ENCODE measurements at regions not wholly inside any gene's neighbourhood (a gene's known extent, or its start where the extent isn't known, plus 50 kb on each side); places are given as distances from the start of the nearest gene placed in this dataset.

- H3K27ac Mint-ChIP-seq = peak overlapping the region in 1 of 3 experiments; percentile 63; a peak in 1 of 7 replicates
- no peaks in the 10 kb centered on the region for H3K79me1 ChIP-seq (ENCODE audit: insufficient read depth, low read depth, low read length, poor library complexity, severe bottlenecking)
- no peak overlapping the region for H2AFZ ChIP-seq (ENCODE audit: low read length)
- no peaks in the 10 kb centered on the region for H3K9me3 ChIP-seq (ENCODE audit: control insufficient read depth, low read depth, low read length)
- H2BK20ac ChIP-seq (ENCODE audit: low read depth, low read length, poor library complexity, severe bottlenecking) = no peak overlapping the region
- no peak overlapping the region for H2BK120ac ChIP-seq (ENCODE audit: low read depth, low read length, poor library complexity, severe bottlenecking)
- no peak overlapping the region for H2BK5ac ChIP-seq (ENCODE audit: insufficient read length, low read length)
- peaks cover 37 to 45% of the 10 kb centered on the region in 2 experiments for H3K4me1 Mint-ChIP-seq
- H3K9ac ChIP-seq (ENCODE audit: extremely low read depth, insufficient read length, low read length) = no peak overlapping the region
- no peaks in the 10 kb centered on the region for H4K20me1 ChIP-seq (ENCODE audit: control insufficient read depth, insufficient read depth, insufficient read length)
- H3K79me2 ChIP-seq (ENCODE audit: insufficient read depth, low read length) = no peaks in the 10 kb centered on the region
- no peak overlapping the region for H3K23ac ChIP-seq (ENCODE audit: insufficient read length, low read depth, low read length)
- H2BK15ac ChIP-seq (ENCODE audit: low read depth, low read length) = no peak overlapping the region
- no peak overlapping the region for H3K18ac ChIP-seq (ENCODE audit: insufficient read length, low read depth, low read length)
- no peak overlapping the region for H4K8ac ChIP-seq (replicated peaks; ENCODE audit: insufficient read length, low read depth, low read length)
- no peak overlapping the region for H4K5ac ChIP-seq (ENCODE audit: insufficient read length, low read depth, low read length)
- no peak for TF ChIP-seq CTCF (conservative IDR thresholded peaks at IDR 0.05)
- no peak overlapping the region for H3K27ac ChIP-seq (ENCODE audit: insufficient read length, low read depth, low read length)
- H3K4me3 Mint-ChIP-seq = no peak overlapping the region
- no peak overlapping the region for H3K4me2 ChIP-seq (ENCODE audit: insufficient read depth, insufficient read length, low read length)
- no peak overlapping the region for H2AK5ac ChIP-seq (ENCODE audit: insufficient read length, low read length)
- no peaks in the 10 kb centered on the region for H3K36me3 Mint-ChIP-seq (ENCODE audit: insufficient read depth in 1 of 3, low read depth in 3 of 3)
- H3K23me2 ChIP-seq (ENCODE audit: insufficient read length, low read depth, low read length, poor library complexity, severe bottlenecking) = no peaks in the 10 kb centered on the region
- no CpG with 5 or more reads among the region's 4 CpGs for whole genome bisulfite sequencing (ENCODE audit: extremely low coverage, insufficient read length, low lambda C conversion rate)
- H3T11ph ChIP-seq (ENCODE audit: low read length) = no peak overlapping the region
- no peak overlapping the region for H4K91ac ChIP-seq (ENCODE audit: insufficient read length, low read depth, low read length)
- no peak overlapping the region for H3K56ac ChIP-seq (ENCODE audit: insufficient read length, low read depth, low read length)
- no peaks in the 10 kb centered on the region for H3K9me3 Mint-ChIP-seq
- H3K4ac ChIP-seq (ENCODE audit: low read depth, low read length) = no peak overlapping the region
- DNase-seq = no peak
- H3K27me3 Mint-ChIP-seq (ENCODE audit: low read depth) = peaks cover 8% of the 10 kb centered on the region
- no peak overlapping the region for H3K14ac ChIP-seq (ENCODE audit: insufficient read depth, low read length)
- H2BK12ac ChIP-seq (ENCODE audit: insufficient read length, low read depth, low read length) = no peak overlapping the region
- H3K4me1 ChIP-seq (ENCODE audit: insufficient read depth, low read length) = no peaks in the 10 kb centered on the region; the same call in 1 of the 2 replicates
- H3K27me3 ChIP-seq (ENCODE audit: insufficient read depth, low read length) = no peaks in the 10 kb centered on the region
Observed at GRCh38 chr17:34832376-34832775, 128.9 kb downstream of the CCT6B start.

All from H9 (cell line).